ENCODE measurements at regions not wholly inside any gene's neighbourhood (a gene's known extent, or its start where the extent isn't known, plus 50 kb on each side); places are given as distances from the start of the nearest gene placed in this dataset.
"Not testable (repeated sequence)": the region's sequence is repeated elsewhere in the genome, so short reads cannot be mapped to it uniquely, and the experiment has no call there.

GRCh38 chr6:140193269-140193668 is 818.8 kb upstream of the CITED2 start:
- peaks cover 7% of the 10 kb centered on the region for H3K9me3 ChIP-seq
- intact Hi-C loops (cut with DNase I), result no loop called here
- no peak for TF ChIP-seq CTCF (IDR thresholded peaks at IDR 0.05)
- no peaks in the 10 kb centered on the region for H3K4me1 ChIP-seq
- ATAC-seq (no peak), DNase-seq (no peak)
- H3K27ac ChIP-seq, result no peak overlapping the region
- H3K27me3 ChIP-seq (ENCODE audit: low read depth), result no peaks in the 10 kb centered on the region
- H3K4me3 ChIP-seq, result no peak overlapping the region
- no peaks in the 10 kb centered on the region for H3K36me3 ChIP-seq

- no peaks in the 10 kb centered on the region for H3K36me3 ChIP-seq
- H3K27me3 ChIP-seq (ENCODE audit: low read depth), result no peaks in the 10 kb centered on the region
- H3K27ac ChIP-seq, result no peak overlapping the region
- DNase-seq (no peak), ATAC-seq (no peak)
- intact Hi-C loops (cut with DNase I), result no loop called here
- H3K4me1 ChIP-seq, result no peaks in the 10 kb centered on the region
- H3K4me3 ChIP-seq, result no peak overlapping the region
- peaks cover 18% of the 10 kb centered on the region for H3K9me3 ChIP-seq
- TF ChIP-seq CTCF (IDR thresholded peaks at IDR 0.05), result no peak
Observed at GRCh38 chr6:140192018-140192417, 817.6 kb upstream of the CITED2 start.

- ATAC-seq; H3K27ac ChIP-seq; H3K27me3 ChIP-seq (ENCODE audit: low read depth); H3K4me3 ChIP-seq; H3K36me3 ChIP-seq; intact Hi-C loops (cut with DNase I); DNase-seq; H3K4me1 ChIP-seq: not testable (repeated sequence)
- peaks cover 18% of the 10 kb centered on the region for H3K9me3 ChIP-seq
Observed at GRCh38 chr6:140189263-140189662, 814.8 kb upstream of the CITED2 start.

GRCh38 chr6:140185991-140186390 is 811.5 kb upstream of the CITED2 start:
- no peak for TF ChIP-seq CTCF (IDR thresholded peaks at IDR 0.05)
- DNase-seq (no peak), ATAC-seq (no peak)
- Histone ChIP-seq H3K36me3 (no peaks in the 10 kb centered on the region), H3K9me3 (peaks cover 12% of the 10 kb centered on the region), H3K27ac (no peak overlapping the region), H3K4me3 (no peak overlapping the region), H3K27me3 (ENCODE audit: low read depth) (no peaks in the 10 kb centered on the region), H3K4me1 (no peaks in the 10 kb centered on the region)
- intact Hi-C loops (cut with DNase I), result no loop called here

- no peak for ATAC-seq
- Histone ChIP-seq H3K4me1 (no peaks in the 10 kb centered on the region), H3K27ac (no peak overlapping the region), H3K36me3 (no peaks in the 10 kb centered on the region), H3K27me3 (ENCODE audit: low read depth) (no peaks in the 10 kb centered on the region), H3K4me3 (no peak overlapping the region), H3K9me3 (peaks cover 12% of the 10 kb centered on the region)
- DNase-seq, result no peak
- intact Hi-C loops (cut with DNase I), result no loop called here
- TF ChIP-seq CTCF (IDR thresholded peaks at IDR 0.05), result no peak
Observed at GRCh38 chr6:140183881-140184280, 809.4 kb upstream of the CITED2 start.

GRCh38 chr6:140182821-140183220 is 808.4 kb upstream of the CITED2 start:
- intact Hi-C loops (cut with DNase I), result no loop called here
- H3K9me3 ChIP-seq, result peaks cover 7% of the 10 kb centered on the region
- no peak for TF ChIP-seq CTCF (IDR thresholded peaks at IDR 0.05)
- no peak for ATAC-seq
- no peak overlapping the region for H3K27ac ChIP-seq
- DNase-seq, result no peak
- no peak overlapping the region for H3K4me3 ChIP-seq
- H3K36me3 ChIP-seq, result no peaks in the 10 kb centered on the region
- H3K4me1 ChIP-seq, result no peaks in the 10 kb centered on the region
- H3K27me3 ChIP-seq (ENCODE audit: low read depth), result no peaks in the 10 kb centered on the region

Data from lower lobe of right lung (tissue), 2 donors.